GM21381 (cell line): ENCODE measurements at regions not wholly inside any gene's neighbourhood (a gene's known extent, or its start where the extent isn't known, plus 50 kb on each side); places are given as distances from the start of the nearest gene placed in this dataset.

Source experiments
- ATAC-seq: cut with Tn5 transposase; IDR thresholded peaks from one replicate; pipeline ENCODE4 v1.9.1; 2021; ENCODE audit warnings: mild to moderate bottlenecking, moderate library complexity; ENCODE audit not compliant: unreplicated experiment

- no peak for ATAC-seq
These were observed 515.8 kb downstream of the PREX1 start for GRCh38 chr20:48311956-48312355.

DNA sequence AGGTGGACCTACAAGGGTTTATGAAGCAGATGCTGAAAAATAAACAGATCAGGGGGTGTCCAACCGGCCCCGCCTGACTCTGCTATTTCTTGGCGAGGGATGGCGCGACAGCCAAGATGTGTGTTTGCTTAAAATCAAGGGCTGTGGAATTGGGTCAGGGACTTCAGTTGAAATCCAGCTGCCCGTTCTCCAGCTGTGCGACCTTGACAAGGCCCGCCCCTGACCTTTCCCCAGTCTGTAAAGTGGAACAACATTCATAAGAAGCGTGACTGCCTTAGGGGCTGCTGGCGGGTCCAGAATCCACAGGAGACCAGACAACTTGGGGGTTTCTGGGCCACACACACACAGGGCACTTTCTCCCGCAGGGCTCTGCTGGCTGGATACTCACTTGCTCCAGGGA, 517.5 kb downstream of the PREX1 start:
- no peak for ATAC-seq

- ATAC-seq, result no peak
These were observed 518.5 kb downstream of the PREX1 start for GRCh38 chr20:48309293-48309692.

- ATAC-seq, result no peak
These were observed 518.9 kb downstream of the PREX1 start for GRCh38 chr20:48308882-48309281.

GRCh38 chr20:48308232-48308781, 519.5 kb downstream of the PREX1 start:
- ATAC-seq, result no peak

DNA sequence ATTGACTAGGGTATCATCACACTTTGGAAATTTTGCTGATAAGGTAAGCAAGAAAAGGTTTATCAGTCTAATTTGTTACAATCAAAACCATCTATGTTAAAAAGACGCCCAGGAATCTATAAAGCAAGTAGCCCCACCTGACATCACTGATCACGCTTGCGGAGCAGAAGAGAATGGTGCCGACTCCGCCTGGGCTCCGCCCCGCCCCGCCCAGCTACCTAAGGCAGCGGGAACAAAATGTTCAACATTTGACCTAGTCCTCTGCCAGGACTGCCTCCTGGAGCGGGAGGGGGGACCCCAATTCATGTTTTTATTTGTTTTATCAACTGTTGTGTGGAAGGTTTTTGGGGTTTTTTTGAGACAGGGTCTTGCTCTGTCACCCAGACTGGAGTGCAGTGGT, 520.5 kb downstream of the PREX1 start:
- ATAC-seq, result no peak

GRCh38 chr20:48302844-48303542, 517.7 kb upstream of the SULF2 start:
- no peak for ATAC-seq

GRCh38 chr20:48302149-48302548, 516.9 kb upstream of the SULF2 start:
- no peak for ATAC-seq

GRCh38 chr20:48301189-48301588, 515.9 kb upstream of the SULF2 start:
- no peak for ATAC-seq

- no peak for ATAC-seq
These were observed 515.2 kb upstream of the SULF2 start for GRCh38 chr20:48300529-48300928.

DNA sequence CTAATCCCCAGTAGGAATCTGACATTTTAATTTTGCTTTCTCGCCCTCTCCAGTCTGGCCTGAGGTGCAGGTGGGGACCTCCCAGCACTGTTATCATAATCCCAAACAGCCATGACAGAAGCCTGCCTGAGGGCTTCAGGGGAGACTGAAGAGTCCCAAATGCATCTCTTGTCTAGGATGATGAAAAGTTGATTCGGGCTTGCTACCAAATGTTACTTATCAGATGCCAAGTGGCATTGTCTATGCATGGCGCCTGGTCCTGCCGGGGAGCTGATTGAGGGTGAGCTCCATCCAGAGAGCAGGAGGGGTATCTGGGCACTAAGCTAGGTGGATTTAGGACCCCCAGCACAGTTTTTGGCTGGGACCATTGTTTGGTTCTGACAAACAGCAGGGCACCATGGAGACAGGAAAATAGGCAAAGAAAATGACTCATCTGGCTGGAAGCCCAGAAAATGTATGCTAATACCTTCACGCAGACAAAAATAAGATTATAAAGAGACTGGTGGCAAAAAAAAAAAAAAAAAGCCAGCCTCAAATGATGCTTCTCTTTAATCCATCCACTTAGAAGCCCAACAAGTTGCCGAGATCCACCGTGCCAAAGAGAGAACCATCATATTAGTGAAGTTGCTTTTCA, 513.7 kb upstream of the SULF2 start:
- no peak for ATAC-seq

DNA sequence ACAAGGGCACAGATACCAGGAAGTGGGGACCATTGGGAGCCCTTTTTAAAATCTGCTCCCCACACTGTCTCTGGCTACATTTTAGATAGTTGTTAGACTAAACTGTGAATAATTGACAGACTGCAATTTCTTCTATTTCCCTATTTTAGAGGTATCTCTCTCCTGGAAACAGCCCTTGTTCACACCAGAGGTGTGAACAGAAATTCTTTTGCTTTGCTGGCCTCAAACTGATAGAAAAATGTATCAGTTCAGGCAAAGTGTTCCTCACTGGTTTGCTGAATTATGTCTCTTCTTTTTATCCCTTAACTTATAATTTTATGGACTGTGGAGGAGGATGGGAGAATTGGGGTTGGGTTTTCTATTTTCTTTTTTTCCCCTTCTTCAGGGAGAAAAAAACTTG, 513.2 kb upstream of the SULF2 start:
- no peak for ATAC-seq

- ATAC-seq, result no peak
These were observed 510.7 kb upstream of the SULF2 start for GRCh38 chr20:48295966-48296421.

DNA sequence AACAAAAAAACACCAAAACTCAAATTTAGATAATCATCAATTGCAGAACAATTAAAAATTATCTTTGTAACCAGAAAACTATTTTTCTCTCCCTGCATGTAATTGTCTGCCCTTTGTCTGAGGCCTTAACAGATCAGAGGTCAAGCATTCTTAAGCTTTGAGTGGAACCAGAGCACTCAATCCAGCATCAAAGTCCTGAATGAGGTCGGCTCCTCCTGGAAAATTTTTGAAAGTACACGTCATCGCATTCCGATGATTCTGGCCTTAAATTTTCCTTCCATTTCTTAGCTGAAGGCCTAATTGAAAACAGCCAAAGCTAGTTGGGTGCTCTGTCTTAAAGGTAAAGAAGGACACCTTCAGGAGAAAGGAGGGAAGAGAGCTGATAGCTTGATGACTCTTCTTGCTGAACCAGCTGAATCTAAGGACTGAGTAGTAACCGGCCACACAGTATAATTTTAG, 510.2 kb upstream of the SULF2 start:
- ATAC-seq, result no peak

GRCh38 chr20:48294942-48295341, 509.7 kb upstream of the SULF2 start:
- no peak for ATAC-seq

DNA sequence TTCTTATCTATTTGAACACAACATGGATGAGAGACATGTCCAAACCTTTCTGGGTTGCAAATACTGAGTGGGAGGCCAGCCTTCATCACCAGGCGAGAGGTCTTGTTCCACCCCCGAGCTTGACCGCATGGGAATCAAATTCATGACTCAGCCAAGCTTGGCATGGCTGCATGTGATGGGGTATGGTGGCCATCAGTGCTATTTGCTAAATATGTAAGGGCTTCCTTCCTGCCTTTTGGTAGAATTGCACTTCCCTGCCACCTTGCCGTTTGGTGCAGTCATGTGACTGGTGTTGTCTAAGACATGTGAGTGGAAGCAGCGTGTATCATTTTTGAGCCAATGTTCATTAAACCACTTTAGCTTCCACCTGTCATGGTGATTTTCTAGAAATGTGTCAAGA, 508.9 kb upstream of the SULF2 start:
- ATAC-seq, result no peak

- ATAC-seq, result no peak
These were observed 508.4 kb upstream of the SULF2 start for GRCh38 chr20:48293671-48294070.

GRCh38 chr20:48292806-48293205, 507.5 kb upstream of the SULF2 start:
- ATAC-seq, result no peak

GRCh38 chr20:48291896-48292295, 506.6 kb upstream of the SULF2 start:
- no peak for ATAC-seq

GRCh38 chr20:48288930-48289507, 503.7 kb upstream of the SULF2 start:
- no peak for ATAC-seq

- ATAC-seq, result no peak
These were observed 502.4 kb upstream of the SULF2 start for GRCh38 chr20:48287552-48288170.
